GM19240 (cell line): ENCODE measurements at regions not wholly inside any gene's neighbourhood (a gene's known extent, or its start where the extent isn't known, plus 50 kb on each side); places are given as distances from the start of the nearest gene placed in this dataset.
"Not testable (repeated sequence)": the region's sequence is repeated elsewhere in the genome, so short reads cannot be mapped to it uniquely, and the experiment has no call there.

Experiments used
- DNase-seq: peaks from one replicate; pipeline ENCODE4 v3.0.0; 2011; ENCODE audit warnings: low spot score; ENCODE audit not compliant: insufficient read length

DNA sequence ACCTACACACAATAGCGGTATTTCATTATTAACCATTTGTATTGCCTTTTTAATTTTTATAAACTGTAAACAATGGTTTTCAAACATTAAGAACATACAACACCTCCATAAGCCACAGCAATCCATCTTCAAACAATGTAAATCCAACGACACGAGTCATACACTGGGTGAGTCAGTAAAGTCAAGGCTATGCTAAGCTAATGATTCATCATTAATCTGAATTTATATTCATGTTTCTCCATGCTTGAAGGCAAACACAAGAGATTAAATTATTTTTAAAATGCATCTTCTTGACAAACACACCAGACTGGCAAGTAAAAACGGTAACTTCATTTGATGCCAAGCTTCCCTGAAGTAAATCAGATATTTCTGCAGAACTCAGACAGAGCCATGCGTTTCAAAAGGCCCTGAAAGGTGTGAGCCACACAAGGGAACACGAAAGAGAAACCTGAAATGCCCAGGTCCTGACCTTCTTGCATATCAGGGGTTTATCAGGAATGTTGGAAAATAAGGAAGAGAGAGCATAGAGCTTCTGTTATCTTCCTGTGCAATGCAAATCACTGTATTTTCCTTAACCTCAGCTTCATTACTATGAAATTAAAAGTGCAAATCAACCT, 162.5 kb downstream of the ALDH8A1 start:
- no peak for DNase-seq

GRCh38 chr6:134784336-134784735, 165.6 kb downstream of the ALDH8A1 start:
- no peak for DNase-seq

DNA sequence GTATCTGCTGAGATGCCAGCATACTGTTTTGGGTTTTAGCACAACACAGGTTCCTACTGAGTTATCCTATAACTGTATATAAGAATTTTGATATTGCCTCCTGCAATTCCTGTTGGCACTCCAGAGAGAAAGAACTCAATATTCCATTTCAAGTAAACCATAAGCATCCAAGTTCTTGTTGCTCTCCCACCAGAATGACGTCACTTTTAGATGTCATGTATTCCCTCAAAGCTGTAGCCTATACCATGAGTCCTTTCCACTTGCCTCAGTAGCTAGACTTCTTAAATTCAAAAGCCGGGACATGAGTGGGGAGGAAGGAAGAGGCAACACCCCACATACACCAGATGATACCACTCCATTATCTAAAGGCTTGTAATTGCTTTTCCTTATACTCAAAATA, 171.5 kb downstream of the ALDH8A1 start:
- no peak for DNase-seq

- no peak for DNase-seq
Measured at GRCh38 chr6:134774201-134774638, 175.7 kb downstream of the ALDH8A1 start.

- DNase-seq: no peak
Measured at GRCh38 chr6:134772671-134773360, 177.1 kb downstream of the ALDH8A1 start.

- no peak for DNase-seq
Measured at GRCh38 chr6:134768931-134769330, 181.0 kb downstream of the ALDH8A1 start.

- no peak for DNase-seq
Measured at GRCh38 chr6:134766497-134766896, 183.4 kb downstream of the ALDH8A1 start.

GRCh38 chr6:134764741-134765140, 185.2 kb downstream of the ALDH8A1 start:
- DNase-seq: no peak

DNA sequence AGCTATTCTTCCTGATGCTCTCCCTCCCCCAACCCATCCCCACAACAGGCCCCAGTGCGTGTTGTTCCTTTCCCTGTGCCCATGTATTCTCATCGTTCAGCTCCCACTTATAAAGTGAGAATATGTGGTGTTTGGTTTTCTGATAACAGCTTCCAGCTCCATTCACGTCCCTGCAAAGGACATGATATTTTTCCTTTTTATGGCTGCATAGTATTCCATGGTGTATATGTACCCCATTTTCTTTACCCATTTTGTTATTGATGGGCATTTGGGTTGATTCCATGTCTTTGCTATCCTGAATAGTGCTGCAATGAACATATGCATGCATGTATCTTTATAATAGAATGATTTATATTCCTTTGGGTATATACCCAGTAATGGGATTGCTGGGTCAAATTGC, 186.3 kb downstream of the ALDH8A1 start:
- not testable (repeated sequence) for DNase-seq

DNA sequence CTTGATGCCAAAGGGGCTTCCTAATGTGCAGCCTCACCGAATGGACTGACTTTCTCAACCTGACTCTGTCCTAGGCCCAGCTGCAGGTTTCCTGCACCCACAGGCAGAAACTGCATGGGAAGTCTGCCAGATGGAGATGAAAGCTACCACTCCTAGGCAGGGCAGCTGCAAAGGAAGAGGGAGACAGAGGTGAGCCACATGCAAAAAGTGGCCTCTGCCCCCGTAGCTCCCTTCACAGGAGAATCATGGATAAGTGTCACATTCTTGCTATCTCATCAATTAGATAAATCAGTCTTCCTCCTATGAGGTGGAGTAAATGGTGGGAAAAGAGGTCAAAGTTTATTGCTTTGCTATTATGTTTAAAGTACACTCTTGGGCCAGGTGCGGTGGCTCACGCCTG, 191.3 kb downstream of the ALDH8A1 start:
- no peak for DNase-seq

GRCh38 chr6:134757911-134758361, 192.0 kb downstream of the ALDH8A1 start:
- no peak for DNase-seq

DNA sequence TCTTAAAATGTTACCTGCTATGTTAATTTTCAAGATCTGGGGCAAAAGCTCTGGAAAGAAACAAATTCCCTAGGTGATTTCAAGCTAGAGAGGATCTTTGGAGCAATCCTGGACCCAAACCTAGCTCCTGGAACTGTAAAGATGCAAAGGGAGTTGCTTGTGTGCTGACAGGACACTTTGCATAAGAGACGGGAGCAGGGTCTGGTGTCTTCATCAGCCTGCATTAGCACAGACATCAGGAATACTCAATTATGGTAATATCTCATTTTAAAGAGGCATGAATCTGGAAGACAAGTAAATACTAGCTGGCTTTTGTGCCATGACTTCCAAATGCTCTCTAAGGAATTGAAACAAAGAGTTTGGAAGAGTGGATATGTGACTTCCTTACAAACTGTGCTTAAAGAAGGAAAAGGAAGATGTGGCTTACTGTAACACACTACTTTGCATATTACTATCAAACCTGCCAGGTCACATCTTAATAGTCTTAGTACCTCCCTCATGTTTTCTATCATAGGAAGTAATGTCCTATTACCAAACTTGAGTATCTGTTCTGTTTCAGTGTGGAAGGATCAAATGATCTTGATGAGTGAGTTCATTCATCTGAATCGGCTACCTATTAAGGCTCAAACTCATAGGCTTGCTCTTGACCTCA, 193.4 kb downstream of the ALDH8A1 start:
- no peak for DNase-seq

DNA sequence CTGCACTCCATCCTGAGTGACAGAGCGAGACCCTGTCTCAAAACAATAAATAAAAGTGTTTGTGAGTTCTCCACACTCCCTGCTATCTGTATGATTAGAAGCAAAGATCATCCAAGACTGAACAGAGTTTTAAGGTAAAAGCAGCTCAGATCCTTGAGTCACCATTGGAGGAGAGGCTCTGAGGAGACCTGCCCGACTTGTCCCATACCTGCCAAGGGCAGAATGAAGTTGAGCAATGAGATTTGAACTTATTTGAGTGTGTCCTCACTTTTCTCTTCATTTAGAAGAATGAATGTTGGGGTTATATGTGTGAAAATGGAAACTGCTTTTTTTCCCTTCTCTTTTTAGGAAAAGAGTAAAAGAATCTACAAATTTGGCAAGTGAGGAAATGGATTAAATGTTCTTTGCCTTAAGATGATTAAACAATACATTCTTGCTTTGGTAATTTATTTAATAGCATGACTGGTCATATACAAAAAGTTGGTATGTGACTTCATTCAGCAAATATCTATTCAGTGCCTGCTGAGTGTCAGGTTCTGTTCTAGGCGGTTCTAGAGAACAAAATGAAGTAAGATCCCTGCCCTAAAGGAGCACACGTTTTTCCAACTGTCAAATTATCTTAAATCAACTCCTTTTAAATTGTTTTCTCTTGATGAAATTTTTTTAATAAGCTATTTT, 195.7 kb downstream of the ALDH8A1 start:
- DNase-seq: no peak

- DNase-seq: no peak
Measured at GRCh38 chr6:134753001-134753400, 196.9 kb downstream of the ALDH8A1 start.

GRCh38 chr6:134752445-134752844, 197.5 kb downstream of the ALDH8A1 start:
- no peak for DNase-seq

- no peak for DNase-seq
Measured at GRCh38 chr6:134750669-134751068, 199.2 kb downstream of the ALDH8A1 start.

DNA sequence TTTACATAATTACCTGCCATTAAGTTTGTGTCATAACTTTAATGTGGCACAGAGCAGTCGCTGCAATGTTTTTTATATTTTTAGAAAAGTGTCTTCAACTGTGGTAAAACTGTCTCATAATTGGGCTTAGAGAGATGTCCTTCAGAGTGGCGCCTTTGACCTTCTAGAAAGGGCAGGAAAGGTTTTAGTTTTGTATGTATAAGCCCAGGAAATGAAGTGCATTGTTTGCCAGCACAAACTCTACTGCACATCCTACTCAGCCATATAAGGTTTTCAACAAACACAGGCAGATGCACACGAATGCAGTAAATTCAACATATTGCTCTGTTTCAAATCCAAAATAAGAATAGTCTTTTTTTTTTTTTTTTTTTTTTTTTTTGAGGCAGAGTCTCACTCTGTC, 201.4 kb downstream of the ALDH8A1 start:
- DNase-seq: no peak

DNA sequence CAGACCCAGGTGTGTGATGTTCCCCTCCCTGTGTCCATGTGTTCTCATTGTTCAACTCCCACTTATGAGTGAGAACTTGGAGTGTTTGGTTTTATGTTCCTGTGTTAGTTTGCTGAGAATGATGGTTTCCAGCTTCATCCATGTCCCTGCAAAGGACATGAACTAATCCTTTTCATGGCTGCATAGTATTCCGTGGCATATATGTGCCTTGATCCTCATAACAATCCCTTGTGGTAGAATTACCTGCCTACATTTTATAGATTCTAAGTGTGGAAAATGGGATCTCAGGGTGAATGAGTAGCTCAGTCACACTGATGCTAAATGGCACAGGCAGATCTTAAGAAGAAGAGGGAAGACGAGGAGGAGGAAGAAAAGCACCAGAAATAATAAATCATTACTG, 202.7 kb downstream of the ALDH8A1 start:
- DNase-seq: not testable (repeated sequence)

- no peak for DNase-seq
Measured at GRCh38 chr6:134746140-134746539, 203.8 kb downstream of the ALDH8A1 start.

GRCh38 chr6:134745192-134745591, 204.7 kb downstream of the ALDH8A1 start:
- not testable (repeated sequence) for DNase-seq

DNA sequence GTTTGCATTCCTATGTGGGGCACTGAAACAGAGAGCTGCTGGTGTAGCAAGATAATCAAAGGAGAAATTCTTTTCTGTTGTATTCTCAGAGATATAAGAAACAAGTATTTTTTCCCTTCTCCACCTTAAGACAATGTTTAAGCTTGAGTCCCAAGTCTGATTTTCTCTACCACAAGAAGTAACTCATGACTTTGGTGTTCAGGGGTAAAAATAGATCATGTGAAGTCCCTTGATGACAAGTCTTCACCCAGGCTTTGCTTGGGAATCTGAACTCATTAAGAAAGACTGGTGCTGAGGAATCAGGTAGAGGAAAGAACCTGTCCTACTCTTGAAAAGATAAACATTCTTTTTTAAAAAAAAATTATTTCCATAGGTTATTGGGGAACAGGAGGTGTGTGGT, 205.6 kb downstream of the ALDH8A1 start:
- no peak for DNase-seq

DNA sequence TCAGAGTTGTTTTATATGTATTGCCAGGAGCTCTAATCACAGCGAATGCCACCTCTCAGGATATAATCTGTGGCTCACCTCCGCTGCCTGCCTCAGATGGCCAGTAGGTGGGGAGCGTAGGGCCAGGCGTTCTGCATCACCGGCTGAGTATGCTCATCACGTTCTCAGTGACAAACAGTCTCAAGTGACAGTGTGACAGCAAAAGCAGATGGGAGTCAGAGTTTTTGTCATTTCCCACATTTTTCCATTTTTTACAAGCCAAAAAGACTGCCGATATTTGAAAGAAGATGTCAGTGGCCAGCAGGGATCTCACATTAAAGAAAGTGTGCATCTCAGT, 208.7 kb downstream of the ALDH8A1 start:
- no peak for DNase-seq
